H9 (cell line): ENCODE measurements at regions not wholly inside any gene's neighbourhood (a gene's known extent, or its start where the extent isn't known, plus 50 kb on each side); places are given as distances from the start of the nearest gene placed in this dataset.

Experiments
- DNase-seq: peaks from one replicate; pipeline ENCODE4 v3.0.0-alpha.2; 2017
- H2AFZ ChIP-seq: one replicate; pipeline ENCODE4 v1.6.1; 2013; ENCODE audit warnings: mild to moderate bottlenecking, low read length, control low read depth, moderate library complexity
- H2AK5ac ChIP-seq: 2 replicates; pipeline ENCODE4 v1.6.1; 2013; ENCODE audit warnings: low read length, control low read depth, mixed read lengths; ENCODE audit not compliant: insufficient read length
- H2BK120ac ChIP-seq: one replicate; pipeline ENCODE4 v1.6.1; 2013; ENCODE audit warnings: low read depth, mild to moderate bottlenecking, low read length, control low read depth, inconsistent platforms; ENCODE audit not compliant: poor library complexity, severe bottlenecking
- H2BK12ac ChIP-seq: 2 replicates; pipeline ENCODE4 v1.6.1; 2013; ENCODE audit warnings: low read length, control low read depth, mixed read lengths, low read depth; ENCODE audit not compliant: insufficient read length
- H2BK15ac ChIP-seq: 2 replicates; pipeline ENCODE4 v1.6.1; 2013; ENCODE audit warnings: low read depth, low read length, control low read depth
- H2BK20ac ChIP-seq: one replicate; pipeline ENCODE4 v1.6.1; 2013; ENCODE audit warnings: low read depth, mild to moderate bottlenecking, low read length, control low read depth, inconsistent platforms; ENCODE audit not compliant: poor library complexity, severe bottlenecking
- H2BK5ac ChIP-seq: 2 replicates; pipeline ENCODE4 v1.6.1; 2013; ENCODE audit warnings: low read length, control low read depth, mixed read lengths; ENCODE audit not compliant: insufficient read length
- H3K14ac ChIP-seq: 2 replicates; pipeline ENCODE4 v1.6.1; 2013; ENCODE audit warnings: low read length, control low read depth; ENCODE audit not compliant: insufficient read depth
- H3K18ac ChIP-seq: 2 replicates; pipeline ENCODE4 v1.6.1; 2013; ENCODE audit warnings: low read depth, mild to moderate bottlenecking, mixed read lengths, low read length, control low read depth; ENCODE audit not compliant: insufficient read length
- H3K23ac ChIP-seq: 2 replicates; pipeline ENCODE4 v1.6.1; 2013; ENCODE audit warnings: low read length, control low read depth, mixed read lengths, low read depth; ENCODE audit not compliant: insufficient read length
- H3K23me2 ChIP-seq: 2 replicates; pipeline ENCODE4 v1.6.1; 2013; ENCODE audit warnings: low read depth, mild to moderate bottlenecking, mixed read lengths, low read length, control low read depth; ENCODE audit not compliant: insufficient read length, poor library complexity, severe bottlenecking
- H3K27ac ChIP-seq: 2 replicates; pipeline ENCODE4 v1.5.1; 2013; ENCODE audit warnings: low read length, control low read depth, mixed read lengths, low read depth; ENCODE audit not compliant: insufficient read length
- H3K27me3 ChIP-seq: 2 replicates; pipeline ENCODE4 v1.6.1; 2013; ENCODE audit warnings: low read length, control low read depth, inconsistent platforms; ENCODE audit not compliant: insufficient read depth
- H3K4ac ChIP-seq: 2 replicates; pipeline ENCODE4 v1.6.1; 2013; ENCODE audit warnings: low read depth, mild to moderate bottlenecking, control low read depth, inconsistent platforms, low read length, moderate library complexity
- H3K4me1 ChIP-seq: 2 replicates; pipeline ENCODE4 v1.6.1; 2013; ENCODE audit warnings: low read length, control low read depth, inconsistent platforms; ENCODE audit not compliant: insufficient read depth
- H3K4me2 ChIP-seq: 2 replicates; pipeline ENCODE4 v1.6.1; 2013; ENCODE audit warnings: low read length, control low read depth, mixed read lengths; ENCODE audit not compliant: insufficient read length, insufficient read depth
- H3K56ac ChIP-seq: 2 replicates; pipeline ENCODE4 v1.6.1; 2013; ENCODE audit warnings: low read depth, mild to moderate bottlenecking, mixed read lengths, low read length, control low read depth; ENCODE audit not compliant: insufficient read length
- H3K79me1 ChIP-seq: 2 replicates; pipeline ENCODE4 v1.6.1; 2013; ENCODE audit warnings: low read depth, mild to moderate bottlenecking, moderate library complexity, low read length, control low read depth, inconsistent platforms; ENCODE audit not compliant: insufficient read depth, poor library complexity, severe bottlenecking
- H3K79me2 ChIP-seq: 2 replicates; pipeline ENCODE4 v1.6.1; 2013; ENCODE audit warnings: low read length, control low read depth, inconsistent platforms; ENCODE audit not compliant: insufficient read depth
- H3K9ac ChIP-seq: 2 replicates; pipeline ENCODE4 v1.6.1; 2013; ENCODE audit warnings: low read length, control low read depth, mixed read lengths; ENCODE audit not compliant: insufficient read length; ENCODE audit errors: extremely low read depth
- H3K9me3 ChIP-seq: one replicate; pipeline ENCODE4 v1.6.1; 2013; ENCODE audit warnings: low read depth, low read length, inconsistent platforms; ENCODE audit not compliant: control insufficient read depth
- H3T11ph ChIP-seq: one replicate; pipeline ENCODE4 v1.6.1; 2013; ENCODE audit warnings: mild to moderate bottlenecking, low read length, control low read depth, inconsistent platforms
- H4K20me1 ChIP-seq: one replicate; pipeline ENCODE4 v1.6.1; 2013; ENCODE audit not compliant: control insufficient read depth, insufficient read length, insufficient read depth
- H4K5ac ChIP-seq: 2 replicates; pipeline ENCODE4 v1.6.1; 2013; ENCODE audit warnings: low read depth, mild to moderate bottlenecking, mixed read lengths, low read length, control low read depth; ENCODE audit not compliant: insufficient read length
- H4K8ac ChIP-seq: replicated peaks from 2 replicates; pipeline ENCODE4 v1.6.1; 2013; ENCODE audit warnings: low read length, control low read depth, mixed read lengths, low read depth; ENCODE audit not compliant: insufficient read length
- H4K91ac ChIP-seq: 2 replicates; pipeline ENCODE4 v1.6.1; 2013; ENCODE audit warnings: low read depth, mild to moderate bottlenecking, moderate library complexity, mixed read lengths, low read length, control low read depth; ENCODE audit not compliant: insufficient read length
- H3K27ac Mint-ChIP-seq, 3 experiments: 2 replicates in 2 of 3; 3 replicates in 1 of 3; pipeline ENCODE4 v1.8.0; 2020 to 2021; ENCODE audit warnings: mixed read lengths in 3 of 3, mild to moderate bottlenecking in 1 of 3, moderate library complexity in 1 of 3
- H3K27me3 Mint-ChIP-seq: 2 replicates; pipeline ENCODE4 v1.8.0; 2021; ENCODE audit warnings: low read depth, mild to moderate bottlenecking, moderate library complexity, mixed read lengths
- H3K36me3 Mint-ChIP-seq, 3 experiments: 2 replicates in 2 of 3; 3 replicates in 1 of 3; pipeline ENCODE4 v1.8.0; 2020 to 2021; ENCODE audit warnings: low read depth in 3 of 3, mixed read lengths in 3 of 3; ENCODE audit not compliant: insufficient read depth in 1 of 3
- H3K4me1 Mint-ChIP-seq, 2 experiments: 2 replicates each; pipeline ENCODE4 v1.8.0; 2020; ENCODE audit warnings: mixed read lengths in 2 of 2
- H3K4me3 Mint-ChIP-seq, 2 experiments: 2 replicates in 1 of 2; 3 replicates in 1 of 2; pipeline ENCODE4 v1.8.0; 2020 to 2021; ENCODE audit warnings: mild to moderate bottlenecking in 2 of 2, mixed read lengths in 2 of 2, moderate library complexity in 1 of 2
- H3K9me3 Mint-ChIP-seq, 2 experiments: 2 replicates in 1 of 2; 3 replicates in 1 of 2; pipeline ENCODE4 v1.8.0; 2020; ENCODE audit warnings: mild to moderate bottlenecking in 2 of 2, mixed read lengths in 2 of 2, moderate library complexity in 1 of 2
- CTCF ChIP-seq: fragments of 200-600 bp; sonication (generic); conservative IDR thresholded peaks from 3 replicates; pipeline ENCODE4 v1.8.0; 2021; ENCODE audit warnings: antibody characterized with exemption, mild to moderate bottlenecking
- WGBS: extraction: QIAGEN DNeasy Blood & Tissue Kit; methylation state at CpG from one replicate; pipeline ENCODE4 v1.1.7; 2013; ENCODE audit warnings: missing lambda C conversion rate, low lambda C conversion rate, mixed read lengths; ENCODE audit not compliant: insufficient read length; ENCODE audit errors: extremely low coverage; 5-methylcytosine and 5-hydroxymethylcytosine counted together

- no peaks in the 10 kb centered on the region for H3K4me1 ChIP-seq
- H3K79me1 ChIP-seq = no peaks in the 10 kb centered on the region
- no peak overlapping the region for H4K5ac ChIP-seq
- no CpG with 5 or more reads among the region's 1 CpG for WGBS
- H3K23me2 ChIP-seq = no peaks in the 10 kb centered on the region
- H3K23ac ChIP-seq = no peak overlapping the region
- Mint-ChIP-seq H3K9me3 (peaks cover 0 to 3% of the 10 kb centered on the region in 2 experiments; a peak in 1 of 5 replicates), H3K27ac (no peak overlapping the region), H3K4me3 (no peak overlapping the region), H3K4me1 (no peaks in the 10 kb centered on the region), H3K27me3 (peaks cover 29% of the 10 kb centered on the region), H3K36me3 (no peaks in the 10 kb centered on the region; a peak in 2 of 7 replicates)
- no peak overlapping the region for H3K4me2 ChIP-seq
- no peak overlapping the region for H3T11ph ChIP-seq
- no peak overlapping the region for H2AFZ ChIP-seq
- no peaks in the 10 kb centered on the region for H3K9me3 ChIP-seq
- H2BK20ac ChIP-seq = no peak overlapping the region
- DNase-seq = no peak
- H2BK5ac ChIP-seq = no peak overlapping the region
- H3K9ac ChIP-seq = no peak overlapping the region
- no peak overlapping the region for H3K56ac ChIP-seq
- H2BK12ac ChIP-seq = no peak overlapping the region
- no peak overlapping the region for H3K27ac ChIP-seq
- no peak overlapping the region for H4K91ac ChIP-seq
- H4K8ac ChIP-seq = no peak overlapping the region
- peaks cover 5% of the 10 kb centered on the region; the same call in 1 of the 2 replicates for H3K27me3 ChIP-seq
- TF ChIP-seq CTCF = no peak
- no peaks in the 10 kb centered on the region for H3K79me2 ChIP-seq
- no peaks in the 10 kb centered on the region for H4K20me1 ChIP-seq
- no peak overlapping the region for H3K18ac ChIP-seq
- no peak overlapping the region for H2BK120ac ChIP-seq
- no peak overlapping the region for H2BK15ac ChIP-seq
- H3K4ac ChIP-seq = no peak overlapping the region
- H3K14ac ChIP-seq = no peak overlapping the region
- no peak overlapping the region for H2AK5ac ChIP-seq
Measured at GRCh38 chr3:182115328-182116015, 403.7 kb downstream of the SOX2 start.
